Common myeloid progenitor, CD34-positive (primary cell): ENCODE measurements at regions not wholly inside any gene's neighbourhood (a gene's known extent, or its start where the extent isn't known, plus 50 kb on each side); places are given as distances from the start of the nearest gene placed in this dataset.

ENCODE experiments used
- CTCF ChIA-PET: fragments of 350-600 bp; sonication (Branson Sonifier 250); formaldehyde crosslinking; loops from one replicate; lab custom pipeline; 2021; ENCODE audit warnings: antibody characterized with exemption; lab: Charles Lee
- POLR2A ChIA-PET: fragments of 350-600 bp; sonication (Branson Sonifier 250); formaldehyde crosslinking; loops from one replicate; lab custom pipeline; 2021; ENCODE audit warnings: antibody characterized with exemption; lab: Charles Lee
- DNase-seq, 3 donors: peaks; one replicate each; pipeline versions ENCODE4 v3.0.0 to v3.0.0-alpha.2; 2013
- H3K27ac ChIP-seq, 2 experiments: 1 replicate in 1 of 2; 2 replicates in 1 of 2; pipeline ENCODE4 v1.7.0; 2013; ENCODE audit warnings: inconsistent platforms in 2 of 2, low read length in 2 of 2, mild to moderate bottlenecking in 2 of 2, low read depth in 1 of 2, moderate library complexity in 1 of 2; ENCODE audit not compliant: severe bottlenecking in 2 of 2, insufficient read depth in 1 of 2, poor library complexity in 1 of 2
- H3K27me3 ChIP-seq, 5 experiments: replicated peaks in 2 of 5; 1 replicate in 3 of 5; 2 replicates in 2 of 5; pipeline versions ENCODE4 v1.6.1 to v1.7.0; 2013; ENCODE audit warnings: low read length in 4 of 5, mild to moderate bottlenecking in 2 of 5, moderate library complexity in 2 of 5, inconsistent platforms in 1 of 5; ENCODE audit not compliant: insufficient read depth in 5 of 5, control insufficient read depth in 4 of 5
- H3K36me3 ChIP-seq, 4 experiments: 1 replicate in 2 of 4; 2 replicates in 2 of 4; pipeline versions ENCODE4 v1.6.1 to v1.7.0; 2013; ENCODE audit warnings: low read length in 3 of 4, control low read depth in 1 of 4, mild to moderate bottlenecking in 1 of 4; ENCODE audit not compliant: control insufficient read depth in 4 of 4, insufficient read depth in 4 of 4
- H3K4me1 ChIP-seq, 4 experiments: 1 replicate in 3 of 4; 2 replicates in 1 of 4; pipeline versions ENCODE4 v1.6.1 to v1.7.1; 2013; ENCODE audit warnings: low read length in 3 of 4, mild to moderate bottlenecking in 3 of 4, control low read depth in 1 of 4, inconsistent platforms in 1 of 4, moderate library complexity in 1 of 4; ENCODE audit not compliant: control insufficient read depth in 4 of 4, insufficient read depth in 4 of 4; ENCODE audit errors: control extremely low read depth in 1 of 4
- H3K4me3 ChIP-seq, 7 experiments: 1 replicate in 4 of 7; 2 replicates in 3 of 7; pipeline versions ENCODE4 v1.5.1 to v1.7.0; 2013; ENCODE audit warnings: mild to moderate bottlenecking in 7 of 7, low read length in 6 of 7, moderate library complexity in 6 of 7, inconsistent platforms in 2 of 7, low read depth in 2 of 7, control low read depth in 1 of 7; ENCODE audit not compliant: insufficient read depth in 4 of 7, control insufficient read depth in 1 of 7; ENCODE audit errors: extremely low read depth in 1 of 7
- H3K9me3 ChIP-seq, 5 experiments: 1 replicate in 4 of 5; 2 replicates in 1 of 5; pipeline versions ENCODE4 v1.6.1 to v1.7.1; 2013; ENCODE audit warnings: low read length in 4 of 5, mild to moderate bottlenecking in 2 of 5, inconsistent platforms in 1 of 5, low read depth in 1 of 5, moderate library complexity in 1 of 5; ENCODE audit not compliant: control insufficient read depth in 4 of 5, insufficient read depth in 2 of 5; ENCODE audit errors: control extremely low read depth in 1 of 5
- WGBS: methylation state at CpG from one replicate; pipeline ENCODE4 v1.1.5; 2013; ENCODE audit not compliant: insufficient coverage; 5-methylcytosine and 5-hydroxymethylcytosine counted together

GRCh38 chr4:36640876-36641275 lies 359.5 kb downstream of the DTHD1 start:
- 100% methylated on average over 1 of the region's 2 CpGs for WGBS
- ChIA-PET POLR2A (no interaction called here), CTCF (no interaction called here)
- no peak overlapping the region for H3K4me3 ChIP-seq
- H3K27me3 ChIP-seq: no peaks in the 10 kb centered on the region
- H3K4me1 ChIP-seq: no peaks in the 10 kb centered on the region
- no peak overlapping the region for H3K27ac ChIP-seq
- H3K9me3 ChIP-seq: no peaks in the 10 kb centered on the region
- no peaks in the 10 kb centered on the region for H3K36me3 ChIP-seq
- DNase-seq: no peak

GRCh38 chr4:36651253-36651652 lies 369.8 kb downstream of the DTHD1 start:
- WGBS: 95% methylated on average over 3 of the region's 3 CpGs
- H3K27ac ChIP-seq: no peak overlapping the region
- H3K27me3 ChIP-seq: no peaks in the 10 kb centered on the region
- H3K4me3 ChIP-seq: no peak overlapping the region
- no peaks in the 10 kb centered on the region for H3K4me1 ChIP-seq
- no peaks in the 10 kb centered on the region for H3K36me3 ChIP-seq
- no peaks in the 10 kb centered on the region for H3K9me3 ChIP-seq
- CTCF ChIA-PET: no interaction called here
- no peak for DNase-seq
- POLR2A ChIA-PET: no interaction called here

GRCh38 chr4:36652857-36653256 lies 371.4 kb downstream of the DTHD1 start:
- Histone ChIP-seq H3K4me3 (no peak overlapping the region), H3K4me1 (no peaks in the 10 kb centered on the region), H3K36me3 (no peaks in the 10 kb centered on the region), H3K27me3 (no peaks in the 10 kb centered on the region), H3K9me3 (no peaks in the 10 kb centered on the region), H3K27ac (no peak overlapping the region)
- WGBS: 100% methylated on average over 1 of the region's 1 CpG
- CTCF ChIA-PET: interaction anchor here (0.7 kb wide), 1 partner anchor 19 kb away, joined by 3 read pairs; no protein-coding TSS in a partner anchor
- POLR2A ChIA-PET: no interaction called here
- DNase-seq: no peak

- Histone ChIP-seq H3K4me1 (no peaks in the 10 kb centered on the region), H3K27me3 (no peaks in the 10 kb centered on the region), H3K4me3 (no peak overlapping the region), H3K36me3 (no peaks in the 10 kb centered on the region), H3K27ac (no peak overlapping the region), H3K9me3 (no peaks in the 10 kb centered on the region)
- no peak for DNase-seq
- POLR2A ChIA-PET: no interaction called here
- no CpG with 5 or more reads among the region's 3 CpGs for WGBS
- CTCF ChIA-PET: no interaction called here
These were observed 384.6 kb downstream of the DTHD1 start for GRCh38 chr4:36665985-36666527.

GRCh38 chr4:36675436-36675835 lies 394.0 kb downstream of the DTHD1 start:
- POLR2A ChIA-PET: no interaction called here

GRCh38 chr4:36676139-36677050 lies 395.0 kb downstream of the DTHD1 start:
- no CpG with 5 or more reads among the region's 5 CpGs for WGBS
- ChIA-PET CTCF (no interaction called here), POLR2A (no interaction called here)
- Histone ChIP-seq H3K27ac (no peak overlapping the region), H3K27me3 (no peaks in the 10 kb centered on the region), H3K9me3 (no peaks in the 10 kb centered on the region), H3K36me3 (no peaks in the 10 kb centered on the region), H3K4me1 (no peaks in the 10 kb centered on the region), H3K4me3 (no peak overlapping the region)
- no peak for DNase-seq

More at GRCh38 chr4:36675436-36675835, 394.0 kb downstream of the DTHD1 start:
- Histone ChIP-seq H3K27ac (no peak overlapping the region), H3K36me3 (no peaks in the 10 kb centered on the region), H3K27me3 (no peaks in the 10 kb centered on the region), H3K9me3 (no peaks in the 10 kb centered on the region), H3K4me3 (no peak overlapping the region), H3K4me1 (no peaks in the 10 kb centered on the region)
- CTCF ChIA-PET: no interaction called here
- WGBS: 94% methylated on average over 2 of the region's 2 CpGs
- no peak for DNase-seq

GRCh38 chr4:36677112-36677511 lies 395.7 kb downstream of the DTHD1 start:
- POLR2A ChIA-PET: no interaction called here
- H3K4me1 ChIP-seq: no peaks in the 10 kb centered on the region
- CTCF ChIA-PET: no interaction called here
- H3K36me3 ChIP-seq: no peaks in the 10 kb centered on the region
- DNase-seq: no peak
- no peaks in the 10 kb centered on the region for H3K9me3 ChIP-seq
- no peaks in the 10 kb centered on the region for H3K27me3 ChIP-seq
- H3K4me3 ChIP-seq: no peak overlapping the region
- H3K27ac ChIP-seq: no peak overlapping the region
- 100% methylated on average over 1 of the region's 2 CpGs for WGBS
